Tibial artery (tissue), 4 donors: ENCODE measurements at regions not wholly inside any gene's neighbourhood (a gene's known extent, or its start where the extent isn't known, plus 50 kb on each side); places are given as distances from the start of the nearest gene placed in this dataset.
"Not testable (repeated sequence)": the region's sequence is repeated elsewhere in the genome, so short reads cannot be mapped to it uniquely, and the experiment has no call there.

Experiments
- DNase-seq, 2 donors: peaks; one replicate each; pipeline ENCODE4 v3.0.0-alpha.2; 2019
- H3K27ac ChIP-seq, 2 donors: fragments of 200-600 bp; sonication (generic) in 1 of 2; 1 replicate in 1 of 2; 2 replicates in 1 of 2; pipeline ENCODE4 v1.5.1; 2018 to 2019; ENCODE audit warnings: mild to moderate bottlenecking in 1 of 2
- H3K27me3 ChIP-seq, 2 donors: fragments of 200-600 bp; sonication (generic) in 1 of 2; one replicate each; pipeline versions ENCODE4 v1.5.1 to v1.6.0; 2016 to 2019
- H3K36me3 ChIP-seq, 3 donors: fragments of 200-600 bp; sonication (generic) in 2 of 3; one replicate each; pipeline ENCODE4 v1.5.1; 2016 to 2019; ENCODE audit warnings: mild to moderate bottlenecking in 2 of 3
- H3K4me1 ChIP-seq, 4 donors: fragments of 200-600 bp; sonication (generic) in 2 of 4; 1 replicate in 3 of 4; 2 replicates in 1 of 4; pipeline ENCODE4 v1.5.1; 2016 to 2019
- H3K4me3 ChIP-seq, 2 donors: fragments of 200-600 bp; sonication (generic) in 1 of 2; 1 replicate in 1 of 2; 2 replicates in 1 of 2; pipeline ENCODE4 v1.5.1; 2018 to 2019; ENCODE audit warnings: mild to moderate bottlenecking in 2 of 2
- H3K9me3 ChIP-seq, 3 donors: fragments of 200-600 bp; sonication (generic) in 1 of 3; one replicate each; pipeline ENCODE4 v1.5.1; 2016 to 2019
- CTCF ChIP-seq, 2 experiments: fragments of 200-600 bp in 1 of 2; fragments of 450-650 bp in 1 of 2; IDR thresholded peaks; one replicate each; pipeline ENCODE4 v1.5.1; 2017 to 2019; ENCODE audit warnings: antibody characterized with exemption in 2 of 2, mild to moderate bottlenecking in 1 of 2, moderate library complexity in 1 of 2
- intact Hi-C: fragments of 100-400 bp; cut with DNase I; formaldehyde crosslinking; loops from one replicate; pipeline ENCODE4 v1.15.0; 2023; ENCODE audit warnings: low total_unique reads

- TF ChIP-seq CTCF (IDR thresholded peaks at IDR 0.05), result no peak
- Histone ChIP-seq H3K27ac (no peak overlapping the region), H3K36me3 (no peaks in the 10 kb centered on the region), H3K27me3 (no peaks in the 10 kb centered on the region), H3K4me3 (no peak overlapping the region), H3K4me1 (no peaks in the 10 kb centered on the region), H3K9me3 (peaks cover 0 to under 1% (median 0%) of the 10 kb centered on the region in 3 donors)
- intact Hi-C loops, result no loop called here
- no peak for DNase-seq
These were observed 1051.1 kb downstream of the PCDH17 start for GRCh38 chr13:58682616-58683015.

- Histone ChIP-seq H3K36me3 (no peaks in the 10 kb centered on the region), H3K9me3 (peaks cover 0 to 7% (median 0%) of the 10 kb centered on the region in 3 donors), H3K4me1 (no peaks in the 10 kb centered on the region), H3K27ac (no peak overlapping the region), H3K27me3 (no peaks in the 10 kb centered on the region), H3K4me3 (no peak overlapping the region)
- intact Hi-C loops, result no loop called here
- TF ChIP-seq CTCF (IDR thresholded peaks at IDR 0.05), result no peak
- DNase-seq, result no peak
These were observed 1055.6 kb downstream of the PCDH17 start for GRCh38 chr13:58687148-58687547.

GRCh38 chr13:58698531-58698930 is 1067.0 kb downstream of the PCDH17 start:
- Histone ChIP-seq H3K27ac (no peak overlapping the region), H3K4me1 (no peaks in the 10 kb centered on the region), H3K4me3 (no peak overlapping the region), H3K36me3 (no peaks in the 10 kb centered on the region), H3K9me3 (no peaks in the 10 kb centered on the region), H3K27me3 (no peaks in the 10 kb centered on the region)
- DNase-seq, result no peak
- intact Hi-C loops, result no loop called here
- TF ChIP-seq CTCF (IDR thresholded peaks at IDR 0.05), result no peak

- no peaks in the 10 kb centered on the region for H3K36me3 ChIP-seq
- TF ChIP-seq CTCF (IDR thresholded peaks at IDR 0.05), result no peak
- H3K9me3 ChIP-seq, result no peaks in the 10 kb centered on the region
- DNase-seq, result no peak
- no peak overlapping the region for H3K4me3 ChIP-seq
- H3K27me3 ChIP-seq, result no peaks in the 10 kb centered on the region
- H3K27ac ChIP-seq, result no peak overlapping the region
- intact Hi-C loops, result no loop called here
- H3K4me1 ChIP-seq, result no peaks in the 10 kb centered on the region
These were observed 1073.4 kb downstream of the PCDH17 start for GRCh38 chr13:58704953-58705352.

GRCh38 chr13:58706421-58706820 is 1074.9 kb downstream of the PCDH17 start:
- no peak for DNase-seq
- Histone ChIP-seq H3K4me3 (no peak overlapping the region), H3K4me1 (no peaks in the 10 kb centered on the region), H3K27me3 (no peaks in the 10 kb centered on the region), H3K36me3 (no peaks in the 10 kb centered on the region), H3K9me3 (no peaks in the 10 kb centered on the region), H3K27ac (no peak overlapping the region)
- TF ChIP-seq CTCF (IDR thresholded peaks at IDR 0.05), result no peak
- intact Hi-C loops, result no loop called here

GRCh38 chr13:58712191-58712590 is 1080.6 kb downstream of the PCDH17 start:
- Histone ChIP-seq H3K27me3 (no peaks in the 10 kb centered on the region), H3K4me3 (no peak overlapping the region), H3K36me3 (no peaks in the 10 kb centered on the region), H3K9me3 (no peaks in the 10 kb centered on the region), H3K4me1 (no peaks in the 10 kb centered on the region), H3K27ac (no peak overlapping the region)
- intact Hi-C loops, result no loop called here
- DNase-seq, result no peak
- TF ChIP-seq CTCF (IDR thresholded peaks at IDR 0.05), result no peak

- intact Hi-C loops, H3K27me3 ChIP-seq, H3K9me3 ChIP-seq, H3K36me3 ChIP-seq, H3K4me1 ChIP-seq, H3K27ac ChIP-seq, H3K4me3 ChIP-seq, DNase-seq: not testable (repeated sequence)
These were observed 1082.5 kb downstream of the PCDH17 start for GRCh38 chr13:58714016-58714415.
